NCI-H2107 (cell line): ENCODE measurements at regions not wholly inside any gene's neighbourhood (a gene's known extent, or its start where the extent isn't known, plus 50 kb on each side); places are given as distances from the start of the nearest gene placed in this dataset.

Experiments used
- DNase-seq: peaks from one replicate; lab custom pipeline; 2025; lab: John Stamatoyannopoulos, UW

GRCh38 chr15:96672629-96673028 is 342.1 kb downstream of the NR2F2 start:
- DNase-seq = no peak

DNA sequence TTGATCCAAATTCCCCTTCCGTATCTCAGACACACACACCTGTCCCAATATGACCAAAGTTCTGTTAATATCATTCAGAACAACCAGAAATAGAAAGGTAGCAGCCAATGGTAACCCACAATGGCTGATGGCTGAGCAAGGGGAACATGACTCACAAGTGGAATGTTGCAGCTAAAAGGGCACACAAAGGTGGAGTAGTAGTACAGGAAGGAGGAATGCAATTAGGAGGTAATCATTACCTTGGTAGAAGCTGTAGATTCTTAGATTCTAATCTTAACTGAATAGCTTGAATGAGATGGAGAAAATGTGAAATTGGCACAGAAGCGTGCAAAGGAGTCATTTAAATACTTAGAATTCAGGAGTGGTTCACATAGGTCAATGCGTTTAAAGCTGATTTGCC is 347.9 kb downstream of the NR2F2 start:
- DNase-seq = no peak

GRCh38 chr15:96687388-96688107 is 357.0 kb downstream of the NR2F2 start:
- DNase-seq = no peak

DNA sequence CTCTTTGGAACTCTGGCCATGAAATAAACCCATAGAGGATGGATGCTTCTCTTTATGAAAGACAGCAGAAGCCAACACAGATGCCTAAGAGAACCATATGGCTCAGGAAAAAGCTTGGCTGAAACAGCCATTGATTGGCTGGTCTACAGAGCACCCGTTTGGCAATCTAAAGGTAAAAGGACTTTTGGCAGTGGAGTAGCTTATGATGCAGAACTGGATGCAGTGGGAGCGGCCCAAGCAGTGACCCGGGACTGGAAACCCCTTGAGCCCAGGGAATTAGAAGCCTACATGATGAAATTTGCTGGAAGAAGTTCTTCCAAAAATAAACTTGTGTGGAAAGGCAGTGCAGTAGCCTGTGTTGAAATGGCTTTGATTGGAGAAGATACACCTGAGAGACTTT is 360.2 kb downstream of the NR2F2 start:
- no peak for DNase-seq

DNA sequence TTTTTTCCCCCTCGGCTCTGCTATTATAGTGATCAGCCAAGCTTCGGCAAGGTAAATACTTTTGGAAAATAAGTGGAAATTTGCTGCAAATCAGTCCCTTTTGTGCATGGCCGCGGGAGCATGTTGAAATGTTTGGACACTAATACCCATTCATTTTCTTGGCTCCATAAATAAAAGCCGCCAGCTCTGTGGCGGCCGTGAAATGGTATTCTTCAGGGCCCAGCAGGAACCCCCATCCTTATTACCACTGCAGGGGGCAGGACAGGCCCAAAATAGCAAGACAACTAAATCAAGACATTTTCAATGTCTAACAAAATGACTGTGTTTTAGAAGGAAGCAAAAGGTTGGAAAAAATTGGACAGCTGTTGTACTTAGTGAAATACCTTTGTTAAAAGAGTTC is 362.3 kb downstream of the NR2F2 start:
- no peak for DNase-seq

- DNase-seq = no peak
Observed at GRCh38 chr15:96693515-96693914, 363.0 kb downstream of the NR2F2 start.

DNA sequence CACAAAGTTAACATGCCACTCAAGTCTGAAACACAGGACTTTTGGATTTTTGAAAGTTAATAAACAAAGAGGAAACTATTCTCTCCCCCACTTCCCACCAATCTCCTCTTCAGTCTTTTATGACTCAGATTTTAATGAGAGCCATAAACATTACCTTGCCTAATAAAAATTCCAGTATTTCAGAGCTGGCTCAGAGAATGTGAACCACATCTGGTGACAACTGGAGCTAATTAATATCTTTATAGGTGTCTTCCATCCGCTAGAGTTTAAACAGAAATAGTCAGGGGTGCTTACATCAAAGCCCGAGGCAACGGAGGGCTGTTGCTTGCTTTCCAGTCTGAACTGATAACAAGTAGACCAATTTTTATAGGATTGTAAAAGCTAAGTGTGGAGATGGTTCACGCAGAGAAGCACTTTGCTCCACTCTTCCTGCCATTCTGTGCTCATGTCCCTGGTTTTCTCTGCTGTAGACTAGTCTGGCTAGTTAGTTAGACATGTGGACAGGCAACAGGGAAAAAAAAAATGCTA is 363.6 kb downstream of the NR2F2 start:
- DNase-seq = no peak

DNA sequence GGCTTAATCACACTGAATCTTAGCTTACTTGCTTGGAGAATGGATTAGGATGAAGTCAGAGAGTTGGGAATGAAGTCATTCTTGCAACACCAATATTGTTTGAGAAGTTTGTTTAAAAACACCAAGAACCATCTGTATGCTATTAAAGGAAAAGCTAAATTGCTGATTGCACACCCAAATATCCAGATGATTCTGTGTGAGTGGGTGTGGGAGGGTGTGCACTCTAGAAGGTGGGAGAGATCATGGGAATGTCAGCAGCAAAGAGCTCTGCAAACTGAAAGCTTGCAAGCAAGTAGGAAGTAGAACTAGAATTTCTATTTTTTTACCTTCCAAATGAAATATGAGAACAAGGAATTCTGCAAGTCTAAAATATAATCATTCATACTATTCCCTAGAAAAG is 364.9 kb downstream of the NR2F2 start:
- DNase-seq = no peak

GRCh38 chr15:96699871-96700401 is 369.4 kb downstream of the NR2F2 start:
- no peak for DNase-seq

DNA sequence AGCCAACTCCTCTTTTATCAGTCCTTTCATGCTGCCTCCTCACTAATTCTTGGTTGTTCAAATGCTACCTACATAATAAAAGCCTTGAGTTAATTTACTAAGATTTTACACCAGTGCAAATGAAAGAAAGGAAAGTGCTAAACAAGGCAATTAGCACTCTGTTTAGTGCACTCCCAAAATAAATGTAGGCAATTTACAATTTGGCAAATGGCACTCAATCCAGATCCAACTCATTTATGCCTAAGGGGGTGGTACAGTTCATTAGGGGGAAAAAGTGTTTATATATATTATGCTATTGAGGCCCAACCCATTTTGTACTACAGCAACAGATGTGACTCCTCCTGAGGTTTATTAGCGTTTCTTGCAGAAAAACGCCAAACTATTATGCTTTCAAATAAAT is 370.1 kb downstream of the NR2F2 start:
- DNase-seq = no peak

GRCh38 chr15:96701443-96701842 is 370.9 kb downstream of the NR2F2 start:
- DNase-seq = no peak

- no peak for DNase-seq
Observed at GRCh38 chr15:96701877-96702276, 371.4 kb downstream of the NR2F2 start.

DNA sequence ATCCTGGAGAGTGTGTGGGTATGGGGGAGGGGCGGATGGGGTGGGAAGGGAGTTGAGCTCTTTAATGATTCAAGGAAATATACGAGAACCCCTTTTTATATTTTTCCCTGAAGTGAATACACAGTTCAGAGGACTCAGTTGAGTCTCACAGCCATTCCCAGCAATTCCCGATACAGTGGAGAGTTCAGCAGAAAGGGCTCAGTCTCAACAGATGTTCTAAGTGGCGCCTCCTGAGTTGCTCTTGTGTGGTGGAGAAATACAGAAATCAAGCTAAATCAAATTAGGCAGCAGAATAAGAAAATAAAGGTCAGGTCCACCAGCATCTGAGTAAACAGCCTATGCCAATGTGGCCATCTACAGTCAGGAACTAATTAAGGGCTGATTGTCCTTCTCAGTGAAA is 372.1 kb downstream of the NR2F2 start:
- no peak for DNase-seq

GRCh38 chr15:96703091-96703490 is 372.6 kb downstream of the NR2F2 start:
- DNase-seq = no peak

DNA sequence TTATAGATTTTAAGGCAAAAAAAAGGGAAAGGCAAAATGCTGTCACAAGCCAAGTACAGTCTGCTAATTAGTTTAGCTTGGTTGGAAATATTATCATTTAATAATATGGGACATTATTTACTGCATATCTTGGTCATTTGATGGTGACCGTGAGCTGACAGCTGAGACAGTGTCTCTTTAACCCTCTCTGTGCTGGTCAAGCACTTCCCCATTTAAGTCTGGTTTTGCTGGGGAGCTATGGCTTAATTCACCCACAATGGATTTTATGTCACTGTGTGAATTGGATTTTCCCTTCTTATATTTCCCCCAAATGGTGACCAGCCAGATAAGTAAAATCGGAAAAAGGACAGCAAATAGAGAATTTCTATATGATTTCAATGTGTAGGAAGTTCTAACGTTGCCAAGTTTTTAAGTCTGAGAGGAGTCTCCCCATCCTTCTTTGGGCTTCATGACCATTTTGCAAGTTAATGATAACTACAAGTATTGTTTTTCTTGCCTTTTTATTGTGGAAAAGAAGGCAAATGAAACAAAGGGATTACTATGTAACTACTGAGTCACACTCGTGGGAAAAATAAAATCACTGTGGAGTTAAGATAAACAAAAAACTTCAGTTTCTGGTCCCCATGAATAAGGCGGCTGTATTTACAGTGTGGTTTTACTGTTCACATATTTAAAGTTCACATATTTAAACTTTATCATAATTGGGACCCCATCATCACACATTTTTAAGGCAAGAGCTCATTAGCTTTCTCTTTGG is 373.5 kb downstream of the NR2F2 start:
- no peak for DNase-seq

- no peak for DNase-seq
Observed at GRCh38 chr15:96716075-96716474, 385.6 kb downstream of the NR2F2 start.

GRCh38 chr15:96716478-96716877 is 386.0 kb downstream of the NR2F2 start:
- no peak for DNase-seq

DNA sequence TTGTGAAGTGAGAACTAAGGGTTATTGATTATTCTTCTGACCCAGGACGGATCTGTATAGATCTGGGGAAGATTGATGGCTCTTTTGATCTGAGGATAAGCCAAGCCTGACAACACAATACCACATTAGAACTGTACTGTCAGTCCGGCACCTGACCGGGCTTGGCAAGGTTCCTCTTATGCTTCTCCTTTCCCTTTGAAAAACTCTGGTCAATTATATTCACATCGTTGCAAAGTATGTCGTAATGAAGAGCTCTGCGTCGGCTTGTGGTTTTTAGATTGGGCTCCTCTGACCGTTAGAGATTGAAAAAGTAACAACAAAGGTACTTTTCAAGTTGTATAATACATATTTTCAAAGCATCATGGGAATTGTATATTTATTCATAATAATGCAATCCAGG is 389.8 kb downstream of the NR2F2 start:
- DNase-seq = no peak

GRCh38 chr15:96720656-96721055 is 390.2 kb downstream of the NR2F2 start:
- no peak for DNase-seq

GRCh38 chr15:96728591-96728990 is 398.1 kb downstream of the NR2F2 start:
- no peak for DNase-seq

- no peak for DNase-seq
Observed at GRCh38 chr15:96732704-96733103, 402.2 kb downstream of the NR2F2 start.

GRCh38 chr15:96733721-96734120 is 403.2 kb downstream of the NR2F2 start:
- DNase-seq = no peak

GRCh38 chr15:96735632-96736240 is 405.2 kb downstream of the NR2F2 start:
- no peak for DNase-seq
